WTC11 (cell line): ENCODE measurements at regions not wholly inside any gene's neighbourhood (a gene's known extent, or its start where the extent isn't known, plus 50 kb on each side); places are given as distances from the start of the nearest gene placed in this dataset.
"Not testable (repeated sequence)": the region's sequence is repeated elsewhere in the genome, so short reads cannot be mapped to it uniquely, and the experiment has no call there.

Experiments
- CTCF ChIP-seq: fragments of 200-600 bp; IDR thresholded peaks from 2 replicates; pipeline ENCODE4 v1.8.0; 2022; ENCODE audit warnings: antibody characterized with exemption
- FOXP4 ChIP-seq: sonication (generic); formaldehyde crosslinking; IDR thresholded peaks from 2 replicates; pipeline ENCODE4 v1.8.0; 2022; ENCODE audit warnings: mild to moderate bottlenecking, missing genetic modification reagents
- HMGXB4 ChIP-seq: sonication (generic); formaldehyde crosslinking; IDR thresholded peaks from 2 replicates; pipeline ENCODE4 v1.8.1; 2023; ENCODE audit warnings: mild to moderate bottlenecking, moderate library complexity, missing genetic modification reagents
- MXD4 ChIP-seq: fragments of 250-450 bp; sonication (Bioruptor Pico); IDR thresholded peaks from 2 replicates; pipeline ENCODE4 v1.8.0; 2021; ENCODE audit warnings: mild to moderate bottlenecking, moderate library complexity, borderline replicate concordance
- NFYB ChIP-seq: sonication (generic); formaldehyde crosslinking; conservative IDR thresholded peaks from 2 replicates; pipeline ENCODE4 v1.8.0; 2022; ENCODE audit warnings: low read depth, missing genetic modification reagents
- SMAD3 ChIP-seq: sonication (generic); formaldehyde crosslinking; IDR thresholded peaks from 2 replicates; pipeline ENCODE4 v1.8.0; 2022; ENCODE audit warnings: missing genetic modification reagents, mild to moderate bottlenecking, borderline replicate concordance
- ZNF232 ChIP-seq: sonication (generic); formaldehyde crosslinking; IDR thresholded peaks from 2 replicates; pipeline ENCODE4 v1.8.0; 2022; ENCODE audit warnings: mild to moderate bottlenecking, missing genetic modification reagents

GRCh38 chr11:67826028-67826950, 151.9 kb upstream of the ALDH3B2 start:
- TF ChIP-seq CTCF; NFYB (CRISPR knock-in tag); HMGXB4 (CRISPR knock-in tag); ZNF232; SMAD3 (CRISPR knock-in tag); FOXP4; MXD4 (CRISPR knock-in tag): not testable (repeated sequence)
